Endodermal cell (in vitro differentiated cells): ENCODE measurements at regions not wholly inside any gene's neighbourhood (a gene's known extent, or its start where the extent isn't known, plus 50 kb on each side); places are given as distances from the start of the nearest gene placed in this dataset.

Experiments
- DNase-seq: peaks from one replicate; pipeline ENCODE4 v3.0.0-alpha.2; 2017
- H3K27ac ChIP-seq: 2 replicates; pipeline ENCODE4 v1.5.1; 2013; ENCODE audit warnings: mild to moderate bottlenecking, low read depth, low read length, moderate library complexity
- H3K27me3 ChIP-seq: 2 replicates; pipeline ENCODE4 v1.6.1; 2013; ENCODE audit warnings: mild to moderate bottlenecking, low read length, moderate library complexity; ENCODE audit not compliant: insufficient read depth, control insufficient read depth, poor library complexity, severe bottlenecking
- H3K36me3 ChIP-seq: 2 replicates; pipeline ENCODE4 v1.7.0; 2013; ENCODE audit warnings: mild to moderate bottlenecking, low read length, moderate library complexity; ENCODE audit not compliant: control insufficient read depth, insufficient read depth
- H3K4me1 ChIP-seq: one replicate; pipeline ENCODE4 v1.7.0; 2013; ENCODE audit warnings: low read length; ENCODE audit not compliant: control insufficient read depth, insufficient read depth
- H3K4me3 ChIP-seq: 2 replicates; pipeline ENCODE4 v1.5.1; 2013; ENCODE audit warnings: mild to moderate bottlenecking, low read length, moderate library complexity
- H3K9ac ChIP-seq: 2 replicates; pipeline ENCODE4 v1.6.1; 2013; ENCODE audit warnings: mild to moderate bottlenecking, low read length, moderate library complexity; ENCODE audit not compliant: poor library complexity, severe bottlenecking; ENCODE audit errors: extremely low read depth
- H3K9me3 ChIP-seq: 2 replicates; pipeline ENCODE4 v1.6.1; 2013; ENCODE audit warnings: mild to moderate bottlenecking, low read length, moderate library complexity; ENCODE audit not compliant: control insufficient read depth
- H3K27ac Mint-ChIP-seq: 2 replicates; pipeline ENCODE4 v1.8.0; 2020; ENCODE audit warnings: mixed read lengths
- H3K27me3 Mint-ChIP-seq: 2 replicates; pipeline ENCODE4 v1.8.0; 2021; ENCODE audit warnings: mild to moderate bottlenecking, mixed read lengths; ENCODE audit not compliant: insufficient read depth
- H3K36me3 Mint-ChIP-seq: 2 replicates; pipeline ENCODE4 v1.8.0; 2020; ENCODE audit warnings: low read depth, mixed read lengths
- H3K4me1 Mint-ChIP-seq: 2 replicates; pipeline ENCODE4 v1.8.0; 2020; ENCODE audit warnings: mixed read lengths
- H3K4me3 Mint-ChIP-seq: 2 replicates; pipeline ENCODE4 v1.8.0; 2020; ENCODE audit warnings: mild to moderate bottlenecking, moderate library complexity, mixed read lengths
- H3K9me3 Mint-ChIP-seq: 2 replicates; pipeline ENCODE4 v1.8.0; 2020; ENCODE audit warnings: mild to moderate bottlenecking, mixed read lengths
- CTCF ChIP-seq: fragments of 200-600 bp; sonication (generic); conservative IDR thresholded peaks from 2 replicates; pipeline ENCODE4 v1.5.0; 2021; ENCODE audit warnings: antibody characterized with exemption, mild to moderate bottlenecking
- WGBS, 2 experiments: methylation state at CpG; one replicate each; pipeline versions ENCODE4 v1.1.5 to v1.1.7; 2013; ENCODE audit warnings: missing lambda C conversion rate in 2 of 2, mixed read lengths in 1 of 2; ENCODE audit not compliant: insufficient coverage in 1 of 2, insufficient read length in 1 of 2; 5-methylcytosine and 5-hydroxymethylcytosine counted together

- no peaks in the 10 kb centered on the region for H3K36me3 ChIP-seq
- peaks cover 3% of the 10 kb centered on the region for H3K4me1 ChIP-seq
- H3K27ac ChIP-seq, result no peak overlapping the region
- H3K9me3 Mint-ChIP-seq, result no peaks in the 10 kb centered on the region
- no peaks in the 10 kb centered on the region for H3K36me3 Mint-ChIP-seq
- H3K4me3 ChIP-seq, result no peak overlapping the region
- no peak overlapping the region for H3K9ac ChIP-seq
- 78 to 84% methylated on average over 13 to 18 of the region's 18 CpGs for WGBS, 2 experiments
- peaks cover 45% of the 10 kb centered on the region for H3K27me3 Mint-ChIP-seq
- H3K27me3 ChIP-seq, result peaks cover 34% of the 10 kb centered on the region
- H3K9me3 ChIP-seq, result no peaks in the 10 kb centered on the region
- peaks cover 30% of the 10 kb centered on the region for H3K4me1 Mint-ChIP-seq
- H3K27ac Mint-ChIP-seq, result peak overlapping the region; percentile 15
- H3K4me3 Mint-ChIP-seq, result no peak overlapping the region
- DNase-seq, result peak; percentile 78
- no peak for TF ChIP-seq CTCF
Observed at GRCh38 chr3:193870376-193871219, 265.4 kb upstream of the HES1 start.

DNA sequence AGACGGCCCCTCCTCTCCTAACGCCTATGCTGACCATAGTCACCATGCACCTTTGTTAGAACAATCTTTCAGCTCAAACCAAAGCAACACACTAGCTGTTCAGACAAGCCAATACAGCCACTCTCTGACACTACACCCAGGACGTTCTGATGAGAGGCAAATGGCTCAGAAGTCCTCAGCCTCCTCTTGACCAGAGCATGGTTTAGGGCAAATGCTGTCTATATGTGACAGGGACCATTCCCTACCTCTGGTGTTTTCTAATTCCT, 264.8 kb upstream of the HES1 start:
- no peak for TF ChIP-seq CTCF
- Mint-ChIP-seq H3K4me1 (peaks cover 36% of the 10 kb centered on the region), H3K27ac (no peak overlapping the region), H3K9me3 (no peaks in the 10 kb centered on the region), H3K4me3 (no peak overlapping the region), H3K36me3 (no peaks in the 10 kb centered on the region), H3K27me3 (peaks cover 45% of the 10 kb centered on the region)
- peaks cover 34% of the 10 kb centered on the region for H3K27me3 ChIP-seq
- no peak for DNase-seq
- H3K4me1 ChIP-seq, result peaks cover 4% of the 10 kb centered on the region
- H3K9me3 ChIP-seq, result no peaks in the 10 kb centered on the region
- H3K27ac ChIP-seq, result no peak overlapping the region
- H3K9ac ChIP-seq, result no peak overlapping the region
- no peaks in the 10 kb centered on the region for H3K36me3 ChIP-seq
- H3K4me3 ChIP-seq, result no peak overlapping the region
- 72% methylated on average over 3 of the region's 3 CpGs; no CpG with 5 or more reads in 1 of the 2 experiments for WGBS, 2 experiments

GRCh38 chr3:193872265-193872753, 263.6 kb upstream of the HES1 start:
- 84 to 100% methylated on average over 1 to 2 of the region's 2 CpGs for WGBS, 2 experiments
- H3K4me1 ChIP-seq, result peaks cover 7% of the 10 kb centered on the region
- TF ChIP-seq CTCF, result no peak
- H3K4me3 ChIP-seq, result no peak overlapping the region
- H3K27me3 ChIP-seq, result peaks cover 31% of the 10 kb centered on the region
- peak overlapping the region; percentile 11 for H3K27ac Mint-ChIP-seq
- H3K9me3 Mint-ChIP-seq, result no peaks in the 10 kb centered on the region
- no peaks in the 10 kb centered on the region for H3K36me3 Mint-ChIP-seq
- H3K27ac ChIP-seq, result no peak overlapping the region
- no peaks in the 10 kb centered on the region for H3K36me3 ChIP-seq
- H3K4me1 Mint-ChIP-seq, result peaks cover 38% of the 10 kb centered on the region
- H3K9me3 ChIP-seq, result no peaks in the 10 kb centered on the region
- no peak overlapping the region for H3K9ac ChIP-seq
- H3K4me3 Mint-ChIP-seq, result no peak overlapping the region
- H3K27me3 Mint-ChIP-seq, result peaks cover 44% of the 10 kb centered on the region
- DNase-seq, result peak; percentile 57
